H9 (cell line): ENCODE measurements at regions not wholly inside any gene's neighbourhood (a gene's known extent, or its start where the extent isn't known, plus 50 kb on each side); places are given as distances from the start of the nearest gene placed in this dataset.

Source experiments
- DNase-seq: peaks from one replicate; pipeline ENCODE4 v3.0.0-alpha.2; 2017
- H2AFZ ChIP-seq: one replicate; pipeline ENCODE4 v1.6.1; 2013; ENCODE audit warnings: mild to moderate bottlenecking, low read length, control low read depth, moderate library complexity
- H2AK5ac ChIP-seq: 2 replicates; pipeline ENCODE4 v1.6.1; 2013; ENCODE audit warnings: low read length, control low read depth, mixed read lengths; ENCODE audit not compliant: insufficient read length
- H2BK120ac ChIP-seq: one replicate; pipeline ENCODE4 v1.6.1; 2013; ENCODE audit warnings: low read depth, mild to moderate bottlenecking, low read length, control low read depth, inconsistent platforms; ENCODE audit not compliant: poor library complexity, severe bottlenecking
- H2BK12ac ChIP-seq: 2 replicates; pipeline ENCODE4 v1.6.1; 2013; ENCODE audit warnings: low read length, control low read depth, mixed read lengths, low read depth; ENCODE audit not compliant: insufficient read length
- H2BK15ac ChIP-seq: 2 replicates; pipeline ENCODE4 v1.6.1; 2013; ENCODE audit warnings: low read depth, low read length, control low read depth
- H2BK20ac ChIP-seq: one replicate; pipeline ENCODE4 v1.6.1; 2013; ENCODE audit warnings: low read depth, mild to moderate bottlenecking, low read length, control low read depth, inconsistent platforms; ENCODE audit not compliant: poor library complexity, severe bottlenecking
- H2BK5ac ChIP-seq: 2 replicates; pipeline ENCODE4 v1.6.1; 2013; ENCODE audit warnings: low read length, control low read depth, mixed read lengths; ENCODE audit not compliant: insufficient read length
- H3K14ac ChIP-seq: 2 replicates; pipeline ENCODE4 v1.6.1; 2013; ENCODE audit warnings: low read length, control low read depth; ENCODE audit not compliant: insufficient read depth
- H3K18ac ChIP-seq: 2 replicates; pipeline ENCODE4 v1.6.1; 2013; ENCODE audit warnings: low read depth, mild to moderate bottlenecking, mixed read lengths, low read length, control low read depth; ENCODE audit not compliant: insufficient read length
- H3K23ac ChIP-seq: 2 replicates; pipeline ENCODE4 v1.6.1; 2013; ENCODE audit warnings: low read length, control low read depth, mixed read lengths, low read depth; ENCODE audit not compliant: insufficient read length
- H3K23me2 ChIP-seq: 2 replicates; pipeline ENCODE4 v1.6.1; 2013; ENCODE audit warnings: low read depth, mild to moderate bottlenecking, mixed read lengths, low read length, control low read depth; ENCODE audit not compliant: insufficient read length, poor library complexity, severe bottlenecking
- H3K27ac ChIP-seq: 2 replicates; pipeline ENCODE4 v1.5.1; 2013; ENCODE audit warnings: low read length, control low read depth, mixed read lengths, low read depth; ENCODE audit not compliant: insufficient read length
- H3K27me3 ChIP-seq: 2 replicates; pipeline ENCODE4 v1.6.1; 2013; ENCODE audit warnings: low read length, control low read depth, inconsistent platforms; ENCODE audit not compliant: insufficient read depth
- H3K4ac ChIP-seq: 2 replicates; pipeline ENCODE4 v1.6.1; 2013; ENCODE audit warnings: low read depth, mild to moderate bottlenecking, control low read depth, inconsistent platforms, low read length, moderate library complexity
- H3K4me1 ChIP-seq: 2 replicates; pipeline ENCODE4 v1.6.1; 2013; ENCODE audit warnings: low read length, control low read depth, inconsistent platforms; ENCODE audit not compliant: insufficient read depth
- H3K4me2 ChIP-seq: 2 replicates; pipeline ENCODE4 v1.6.1; 2013; ENCODE audit warnings: low read length, control low read depth, mixed read lengths; ENCODE audit not compliant: insufficient read length, insufficient read depth
- H3K56ac ChIP-seq: 2 replicates; pipeline ENCODE4 v1.6.1; 2013; ENCODE audit warnings: low read depth, mild to moderate bottlenecking, mixed read lengths, low read length, control low read depth; ENCODE audit not compliant: insufficient read length
- H3K79me1 ChIP-seq: 2 replicates; pipeline ENCODE4 v1.6.1; 2013; ENCODE audit warnings: low read depth, mild to moderate bottlenecking, moderate library complexity, low read length, control low read depth, inconsistent platforms; ENCODE audit not compliant: insufficient read depth, poor library complexity, severe bottlenecking
- H3K79me2 ChIP-seq: 2 replicates; pipeline ENCODE4 v1.6.1; 2013; ENCODE audit warnings: low read length, control low read depth, inconsistent platforms; ENCODE audit not compliant: insufficient read depth
- H3K9ac ChIP-seq: 2 replicates; pipeline ENCODE4 v1.6.1; 2013; ENCODE audit warnings: low read length, control low read depth, mixed read lengths; ENCODE audit not compliant: insufficient read length; ENCODE audit errors: extremely low read depth
- H3K9me3 ChIP-seq: one replicate; pipeline ENCODE4 v1.6.1; 2013; ENCODE audit warnings: low read depth, low read length, inconsistent platforms; ENCODE audit not compliant: control insufficient read depth
- H3T11ph ChIP-seq: one replicate; pipeline ENCODE4 v1.6.1; 2013; ENCODE audit warnings: mild to moderate bottlenecking, low read length, control low read depth, inconsistent platforms
- H4K20me1 ChIP-seq: one replicate; pipeline ENCODE4 v1.6.1; 2013; ENCODE audit not compliant: control insufficient read depth, insufficient read length, insufficient read depth
- H4K5ac ChIP-seq: 2 replicates; pipeline ENCODE4 v1.6.1; 2013; ENCODE audit warnings: low read depth, mild to moderate bottlenecking, mixed read lengths, low read length, control low read depth; ENCODE audit not compliant: insufficient read length
- H4K8ac ChIP-seq: replicated peaks from 2 replicates; pipeline ENCODE4 v1.6.1; 2013; ENCODE audit warnings: low read length, control low read depth, mixed read lengths, low read depth; ENCODE audit not compliant: insufficient read length
- H4K91ac ChIP-seq: 2 replicates; pipeline ENCODE4 v1.6.1; 2013; ENCODE audit warnings: low read depth, mild to moderate bottlenecking, moderate library complexity, mixed read lengths, low read length, control low read depth; ENCODE audit not compliant: insufficient read length
- H3K27ac Mint-ChIP-seq, 3 experiments: 2 replicates in 2 of 3; 3 replicates in 1 of 3; pipeline ENCODE4 v1.8.0; 2020 to 2021; ENCODE audit warnings: mixed read lengths in 3 of 3, mild to moderate bottlenecking in 1 of 3, moderate library complexity in 1 of 3
- H3K27me3 Mint-ChIP-seq: 2 replicates; pipeline ENCODE4 v1.8.0; 2021; ENCODE audit warnings: low read depth, mild to moderate bottlenecking, moderate library complexity, mixed read lengths
- H3K36me3 Mint-ChIP-seq, 3 experiments: 2 replicates in 2 of 3; 3 replicates in 1 of 3; pipeline ENCODE4 v1.8.0; 2020 to 2021; ENCODE audit warnings: low read depth in 3 of 3, mixed read lengths in 3 of 3; ENCODE audit not compliant: insufficient read depth in 1 of 3
- H3K4me1 Mint-ChIP-seq, 2 experiments: 2 replicates each; pipeline ENCODE4 v1.8.0; 2020; ENCODE audit warnings: mixed read lengths in 2 of 2
- H3K4me3 Mint-ChIP-seq, 2 experiments: 2 replicates in 1 of 2; 3 replicates in 1 of 2; pipeline ENCODE4 v1.8.0; 2020 to 2021; ENCODE audit warnings: mild to moderate bottlenecking in 2 of 2, mixed read lengths in 2 of 2, moderate library complexity in 1 of 2
- H3K9me3 Mint-ChIP-seq, 2 experiments: 2 replicates in 1 of 2; 3 replicates in 1 of 2; pipeline ENCODE4 v1.8.0; 2020; ENCODE audit warnings: mild to moderate bottlenecking in 2 of 2, mixed read lengths in 2 of 2, moderate library complexity in 1 of 2
- WGBS: extraction: QIAGEN DNeasy Blood & Tissue Kit; methylation state at CpG from one replicate; pipeline ENCODE4 v1.1.7; 2013; ENCODE audit warnings: missing lambda C conversion rate, low lambda C conversion rate, mixed read lengths; ENCODE audit not compliant: insufficient read length; ENCODE audit errors: extremely low coverage; 5-methylcytosine and 5-hydroxymethylcytosine counted together
- TF ChIP-seq, protein P1 (sequence below): fragments of 200-600 bp; sonication (generic); conservative IDR thresholded peaks from 3 replicates; pipeline ENCODE4 v1.8.0; 2021; ENCODE audit warnings: antibody characterized with exemption, mild to moderate bottlenecking

DNA sequence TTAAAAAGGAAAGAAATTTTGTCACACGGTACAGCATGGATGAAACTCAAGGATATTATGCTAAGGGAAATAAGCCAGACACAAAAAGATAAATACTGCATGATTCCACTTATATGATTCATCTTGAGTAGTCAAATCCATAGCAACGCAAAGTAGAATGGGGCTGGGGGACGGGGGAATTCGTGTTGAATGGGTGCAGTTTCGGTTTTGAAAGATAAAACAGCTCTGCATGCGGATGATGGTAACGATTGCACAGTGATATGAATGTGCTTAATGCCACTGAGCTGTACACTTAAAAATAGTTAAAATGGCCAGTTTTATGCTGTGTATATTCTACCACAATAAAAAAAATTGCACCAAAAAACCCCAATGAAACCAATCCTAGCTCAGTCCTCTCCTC lies 52.9 kb upstream of the SIRPA start:
- Histone ChIP-seq H4K8ac (no peak overlapping the region), H4K5ac (no peak overlapping the region), H3K79me2 (no peaks in the 10 kb centered on the region), H4K91ac (no peak overlapping the region), H3K27ac (no peak overlapping the region), H4K20me1 (no peaks in the 10 kb centered on the region), H3K18ac (no peak overlapping the region), H3K14ac (no peak overlapping the region), H3K9me3 (no peaks in the 10 kb centered on the region), H3K79me1 (no peaks in the 10 kb centered on the region), H3K23ac (no peak overlapping the region), H2BK15ac (no peak overlapping the region), H3K23me2 (no peaks in the 10 kb centered on the region), H3K4me2 (no peak overlapping the region), H2BK5ac (no peak overlapping the region), H2BK120ac (no peak overlapping the region), H3K27me3 (no peaks in the 10 kb centered on the region), H3K4me1 (no peaks in the 10 kb centered on the region), H2BK20ac (no peak overlapping the region), H2AK5ac (no peak overlapping the region), H3K4ac (no peak overlapping the region), H2AFZ (no peak overlapping the region), H3K56ac (no peak overlapping the region), H3T11ph (no peak overlapping the region), H2BK12ac (no peak overlapping the region), H3K9ac (no peak overlapping the region)
- Mint-ChIP-seq H3K9me3 (peaks cover 0 to 7% of the 10 kb centered on the region in 2 experiments; a peak in 2 of 5 replicates), H3K27me3 (peaks cover 8% of the 10 kb centered on the region), H3K4me1 (peaks cover 19 to 24% of the 10 kb centered on the region in 2 experiments), H3K4me3 (no peak overlapping the region), H3K36me3 (peaks cover 0 to 2% (median 0%) of the 10 kb centered on the region in 3 experiments; a peak in 1 of 7 replicates), H3K27ac (no peak overlapping the region)
- TF ChIP-seq, protein P1, sequence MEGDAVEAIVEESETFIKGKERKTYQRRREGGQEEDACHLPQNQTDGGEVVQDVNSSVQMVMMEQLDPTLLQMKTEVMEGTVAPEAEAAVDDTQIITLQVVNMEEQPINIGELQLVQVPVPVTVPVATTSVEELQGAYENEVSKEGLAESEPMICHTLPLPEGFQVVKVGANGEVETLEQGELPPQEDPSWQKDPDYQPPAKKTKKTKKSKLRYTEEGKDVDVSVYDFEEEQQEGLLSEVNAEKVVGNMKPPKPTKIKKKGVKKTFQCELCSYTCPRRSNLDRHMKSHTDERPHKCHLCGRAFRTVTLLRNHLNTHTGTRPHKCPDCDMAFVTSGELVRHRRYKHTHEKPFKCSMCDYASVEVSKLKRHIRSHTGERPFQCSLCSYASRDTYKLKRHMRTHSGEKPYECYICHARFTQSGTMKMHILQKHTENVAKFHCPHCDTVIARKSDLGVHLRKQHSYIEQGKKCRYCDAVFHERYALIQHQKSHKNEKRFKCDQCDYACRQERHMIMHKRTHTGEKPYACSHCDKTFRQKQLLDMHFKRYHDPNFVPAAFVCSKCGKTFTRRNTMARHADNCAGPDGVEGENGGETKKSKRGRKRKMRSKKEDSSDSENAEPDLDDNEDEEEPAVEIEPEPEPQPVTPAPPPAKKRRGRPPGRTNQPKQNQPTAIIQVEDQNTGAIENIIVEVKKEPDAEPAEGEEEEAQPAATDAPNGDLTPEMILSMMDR, result no peak
- WGBS, result no CpG with 5 or more reads among the region's 7 CpGs
- no peak for DNase-seq
